CD4-positive, alpha-beta T cell treated with Interleukin-12 subunit alpha and Interleukin-12 subunit beta, for 1 hour (primary cell): ENCODE measurements at regions not wholly inside any gene's neighbourhood (a gene's known extent, or its start where the extent isn't known, plus 50 kb on each side); places are given as distances from the start of the nearest gene placed in this dataset.

Experiments
- DNase-seq: peaks from one replicate; pipeline ENCODE4 v3.0.0-alpha.2; 2020

DNA sequence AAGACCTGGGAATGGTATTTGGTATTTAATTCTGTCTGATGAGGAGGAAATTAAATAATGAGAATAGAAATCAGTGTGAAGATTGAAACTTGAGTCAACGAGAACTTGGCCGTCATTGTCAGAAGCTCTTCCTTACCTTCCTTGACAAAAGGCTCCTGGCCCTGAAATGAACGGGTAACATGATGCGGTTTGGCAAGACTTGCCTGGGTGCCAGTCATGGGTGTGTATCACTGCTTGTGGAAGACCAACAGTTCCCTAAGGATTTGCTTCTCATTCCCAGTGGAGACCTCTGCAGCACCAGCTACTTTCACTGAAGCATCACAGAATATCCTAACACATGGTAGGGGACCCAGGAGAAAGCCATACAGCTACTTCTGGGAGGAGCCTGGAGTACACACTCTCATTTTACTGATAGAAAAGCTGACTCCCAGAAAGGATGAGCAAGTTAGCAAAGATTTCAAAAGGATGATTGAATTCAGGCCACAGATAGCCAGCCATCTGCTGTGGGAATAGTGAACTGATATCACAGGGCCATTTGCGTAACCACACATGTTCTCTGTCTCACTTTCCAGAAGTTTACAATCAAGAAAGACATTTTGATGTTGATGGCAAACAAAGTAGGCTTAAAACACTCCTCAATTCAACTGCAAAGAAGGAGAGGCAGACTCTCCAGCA, 258.1 kb upstream of the SALL1 start:
- no peak for DNase-seq

DNA sequence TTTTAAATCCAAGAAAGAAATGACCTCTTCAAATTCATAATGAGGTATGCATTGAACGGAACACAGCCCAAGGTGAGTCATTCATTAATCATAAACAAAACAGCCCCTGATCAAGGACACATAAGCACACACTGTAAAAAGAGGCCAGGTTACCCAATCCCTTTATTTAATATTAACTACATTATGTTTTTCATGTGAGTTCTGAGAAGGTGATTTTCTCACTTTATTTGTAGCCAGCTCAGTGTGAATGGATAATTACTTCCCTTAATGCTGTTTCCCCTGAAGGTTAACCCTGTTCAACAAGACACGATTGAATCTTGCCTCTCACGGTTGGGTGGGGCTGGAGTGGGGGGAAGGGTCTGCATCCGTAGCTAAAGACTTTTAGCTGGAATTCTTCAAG, 257.3 kb upstream of the SALL1 start:
- DNase-seq, result no peak

DNA sequence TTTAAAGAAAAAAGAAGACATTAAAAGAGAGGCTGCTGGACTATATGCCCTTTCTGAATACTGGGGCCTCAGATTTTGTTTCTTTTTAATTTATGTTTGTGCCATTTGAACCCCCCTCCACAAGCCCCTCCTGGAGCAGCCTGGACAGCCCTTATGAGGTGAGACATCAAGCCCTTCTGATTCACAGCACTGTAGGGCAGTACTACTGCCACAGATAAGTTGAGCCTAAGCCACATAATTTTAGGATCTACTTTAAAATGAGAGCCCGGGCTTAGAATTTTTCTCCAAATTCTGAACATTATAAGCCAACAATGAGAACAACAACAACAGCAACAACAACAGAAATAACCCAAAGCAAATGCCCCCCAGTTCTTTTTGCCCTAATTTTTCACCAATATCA, 256.9 kb upstream of the SALL1 start:
- no peak for DNase-seq

DNA sequence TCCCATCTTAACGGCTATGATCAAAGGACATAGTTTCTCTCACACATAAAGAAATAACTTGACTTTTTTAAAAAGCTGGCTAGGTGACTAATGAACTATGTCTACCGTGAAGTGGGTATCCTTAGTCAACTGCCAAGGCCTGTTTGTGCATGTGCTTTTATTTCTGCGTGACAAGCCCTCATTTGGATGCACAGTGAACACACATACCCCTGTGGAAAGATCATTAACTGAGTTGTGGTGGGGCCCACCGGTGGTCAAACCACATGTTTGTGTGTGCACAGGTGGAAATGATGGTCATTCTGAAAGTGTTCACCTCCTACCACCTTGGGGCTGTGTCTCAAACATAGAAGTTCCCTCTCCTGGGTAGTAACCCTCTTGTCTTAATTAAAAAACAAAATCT, 256.1 kb upstream of the SALL1 start:
- no peak for DNase-seq

DNA sequence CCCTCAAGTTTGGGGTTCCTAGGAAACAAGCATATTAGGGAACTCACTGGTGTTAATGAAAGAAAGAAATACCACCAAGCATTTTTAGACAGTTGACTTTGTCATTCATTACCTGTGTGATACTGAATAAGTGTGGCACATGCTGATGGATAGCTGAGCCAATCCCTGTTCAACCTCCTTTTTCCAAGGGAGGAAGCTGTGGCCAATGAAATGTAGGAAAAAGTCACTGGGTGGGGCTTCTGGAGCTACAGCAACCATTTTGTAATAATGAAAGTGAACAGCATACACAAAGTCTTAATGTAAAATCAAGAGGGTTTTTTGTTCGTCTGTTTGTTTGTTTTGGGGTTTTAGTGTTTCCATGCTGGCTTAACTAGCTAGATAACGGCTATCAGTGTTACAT, 254.3 kb upstream of the SALL1 start:
- no peak for DNase-seq

DNA sequence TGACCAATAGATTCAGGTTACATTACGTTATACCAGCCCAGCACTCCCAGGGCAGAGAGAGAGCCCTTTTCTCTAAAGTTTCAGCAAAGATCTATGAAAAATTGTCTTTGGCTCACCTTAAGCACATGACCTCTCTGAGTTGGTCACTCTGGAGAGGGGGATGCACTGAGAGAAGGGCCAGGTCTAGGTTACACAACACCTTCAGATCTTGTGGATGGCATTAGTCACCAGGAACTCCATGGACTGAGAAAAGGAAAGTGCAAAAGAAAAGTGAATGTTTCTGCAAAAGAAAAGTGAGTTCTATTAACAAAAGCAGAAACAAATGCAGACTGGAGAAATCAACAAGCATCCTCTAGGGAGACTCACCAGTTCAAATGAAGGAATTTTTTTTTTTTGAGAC, 253.3 kb upstream of the SALL1 start:
- DNase-seq, result no peak

DNA sequence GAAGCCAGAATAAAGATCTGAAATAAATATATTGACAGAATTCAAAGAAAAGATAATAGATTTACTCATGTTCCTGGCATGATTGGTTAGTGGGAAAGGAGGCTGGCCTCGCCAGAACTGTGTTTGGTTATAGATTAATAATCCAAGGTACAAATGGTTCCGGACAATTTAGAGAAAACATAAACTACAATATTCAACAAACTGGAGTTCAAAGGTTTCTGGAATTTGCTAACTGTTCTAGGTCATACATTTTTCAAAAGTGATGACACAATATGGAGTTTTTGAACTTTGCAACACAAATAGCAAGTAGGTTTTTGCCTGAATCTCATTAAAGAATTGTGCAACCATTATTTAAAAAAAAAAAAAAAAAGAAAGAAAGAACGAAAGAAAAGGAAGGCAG, 251.7 kb upstream of the SALL1 start:
- DNase-seq, result no peak

DNA sequence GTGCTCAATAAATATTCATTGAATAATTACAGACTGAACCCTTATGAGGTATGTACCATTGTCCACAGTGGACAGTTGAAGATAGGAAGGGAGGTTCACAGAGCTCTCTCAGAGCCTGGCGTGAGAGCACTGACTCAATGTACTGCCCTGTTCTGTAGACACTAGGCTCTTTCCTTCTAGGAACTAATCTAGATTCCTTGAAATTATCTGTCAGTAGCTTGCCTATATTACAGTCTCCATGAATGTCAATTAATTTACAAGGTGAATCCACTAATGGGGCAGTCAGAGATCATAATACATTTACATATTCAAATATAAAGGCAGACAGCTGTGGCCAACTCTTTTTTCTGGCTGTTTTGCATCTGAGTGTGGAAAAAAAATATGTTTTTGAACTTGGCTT, 251.2 kb upstream of the SALL1 start:
- no peak for DNase-seq

DNA sequence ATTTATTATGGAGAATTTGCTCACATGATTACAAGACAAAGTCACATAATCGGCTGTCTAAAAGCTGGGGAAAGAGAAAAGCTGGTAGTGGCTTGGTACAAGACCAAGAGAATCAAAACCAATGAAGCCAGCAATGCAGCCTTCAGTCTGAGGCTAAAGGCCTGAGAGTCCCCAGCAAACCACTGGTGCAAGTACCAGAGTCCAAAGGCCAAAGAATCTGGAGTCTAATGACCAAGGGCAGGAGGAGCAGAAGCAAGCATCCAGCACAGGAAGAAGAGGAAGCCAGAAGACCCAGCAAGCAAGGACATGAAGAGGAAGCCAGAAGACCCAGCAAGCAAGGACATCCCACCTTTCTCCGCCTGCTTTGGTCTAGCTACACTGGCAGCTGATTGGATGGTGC, 250.6 kb upstream of the SALL1 start:
- no peak for DNase-seq

DNA sequence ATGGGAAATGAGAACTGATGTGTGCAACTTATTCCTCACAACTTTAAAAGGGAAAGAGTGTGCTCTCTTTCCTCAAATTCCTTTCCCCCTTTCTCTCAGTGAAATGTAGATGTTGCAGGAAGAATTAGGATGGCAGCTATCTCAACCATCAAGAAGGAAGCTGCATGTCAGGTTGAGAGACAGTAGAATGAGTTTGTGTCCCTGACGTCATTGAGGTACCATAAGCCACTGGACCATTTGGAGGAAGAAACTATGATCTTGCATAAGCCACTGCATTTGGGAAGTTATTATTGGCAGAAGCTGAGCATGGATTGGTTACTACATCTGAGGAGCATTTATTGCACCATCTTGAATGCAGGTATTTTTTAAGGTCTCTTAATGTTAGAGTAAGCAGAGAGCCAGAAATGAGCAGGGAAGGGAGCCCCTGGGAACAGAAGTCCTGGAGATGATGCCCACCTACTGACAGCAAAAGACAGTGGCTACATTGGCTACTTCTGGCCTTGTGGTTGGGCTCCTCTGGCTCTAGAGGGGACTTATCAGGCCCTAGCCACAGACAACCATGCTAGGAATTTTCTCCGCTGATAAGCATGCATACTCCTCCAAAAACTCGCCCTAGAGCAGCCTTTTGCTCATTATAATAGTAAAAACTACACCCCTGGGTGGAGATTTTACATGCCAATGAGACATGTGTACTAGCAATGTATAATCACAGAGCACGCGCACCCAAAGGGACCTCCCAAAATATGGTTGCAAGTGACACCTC, 249.0 kb upstream of the SALL1 start:
- DNase-seq, result no peak

DNA sequence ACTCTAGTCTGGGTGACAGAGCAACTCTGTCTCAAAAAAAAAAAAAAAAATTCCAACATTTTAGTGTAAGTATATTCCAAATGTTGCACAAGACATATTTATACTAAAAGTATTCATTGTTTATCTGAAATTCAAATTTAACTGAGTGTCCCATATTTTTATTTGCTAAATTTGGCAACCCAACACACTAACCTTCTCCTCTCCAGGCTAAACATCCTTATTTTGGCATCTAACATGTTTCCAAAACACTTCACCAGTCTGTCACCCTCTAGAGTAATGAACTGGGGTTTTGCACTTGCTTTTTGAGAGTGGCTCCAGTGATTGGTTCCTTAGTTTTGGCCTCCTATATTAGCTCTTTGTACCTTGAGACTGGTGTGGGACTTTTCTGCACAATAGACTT, 243.4 kb upstream of the SALL1 start:
- no peak for DNase-seq

DNA sequence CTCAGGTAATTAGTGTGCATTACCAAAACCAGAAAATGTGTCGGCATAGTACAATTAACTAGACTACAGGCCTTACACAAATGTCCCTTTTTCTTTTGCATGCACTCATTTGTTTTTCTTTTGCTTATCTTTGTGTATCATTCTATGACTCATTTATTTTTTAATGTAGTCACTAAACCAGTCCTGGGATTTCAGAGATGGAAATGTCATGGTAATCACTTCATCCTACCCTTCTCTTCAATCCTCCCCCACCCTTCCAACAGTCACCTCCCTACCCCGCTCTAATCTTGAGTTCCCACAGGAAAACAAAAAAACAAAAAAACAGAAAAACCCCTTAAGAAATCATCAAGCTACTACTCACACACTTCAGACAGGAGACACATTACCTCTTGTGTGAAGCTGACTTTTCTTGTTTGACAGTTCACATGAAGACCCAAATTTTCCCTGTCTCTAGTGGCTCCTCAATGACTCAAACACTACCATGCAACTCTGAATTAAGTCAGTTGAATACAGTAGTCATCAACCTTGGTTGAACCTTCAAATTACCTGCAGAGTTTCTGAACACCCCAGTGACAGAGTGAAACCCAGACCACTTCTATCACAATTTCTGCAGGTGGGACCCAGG, 242.4 kb upstream of the SALL1 start:
- DNase-seq, result no peak

DNA sequence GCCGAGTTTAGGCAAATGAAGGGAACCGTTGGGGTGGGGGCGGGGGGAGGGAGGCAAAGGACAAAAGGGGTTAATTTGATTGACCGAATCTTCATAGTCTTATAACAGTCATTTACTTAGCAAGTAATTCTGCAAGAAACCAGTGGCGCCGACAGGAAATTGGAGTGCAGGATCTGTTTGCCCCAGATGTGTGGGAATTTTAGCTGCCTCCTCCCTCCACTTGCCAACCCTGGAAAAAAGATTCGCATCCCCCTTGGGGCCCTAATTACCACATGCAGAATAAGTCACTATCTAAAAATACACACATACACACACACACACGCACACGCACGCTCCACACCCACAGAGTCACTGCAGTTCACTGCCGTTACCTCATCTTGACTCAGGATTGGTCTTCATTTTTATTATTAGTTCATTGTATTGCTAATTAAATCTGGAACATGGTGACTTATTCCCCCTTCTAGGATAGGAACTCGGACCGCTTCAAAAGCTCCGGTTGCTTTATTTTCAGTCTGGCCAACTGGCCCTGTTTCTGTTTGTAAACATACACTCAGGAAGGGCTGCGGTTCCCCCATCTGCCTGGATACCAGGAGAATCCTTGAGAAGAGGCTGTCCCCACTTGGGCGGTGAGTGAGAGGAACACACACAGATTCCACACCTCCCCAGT, 241.6 kb upstream of the SALL1 start:
- no peak for DNase-seq

DNA sequence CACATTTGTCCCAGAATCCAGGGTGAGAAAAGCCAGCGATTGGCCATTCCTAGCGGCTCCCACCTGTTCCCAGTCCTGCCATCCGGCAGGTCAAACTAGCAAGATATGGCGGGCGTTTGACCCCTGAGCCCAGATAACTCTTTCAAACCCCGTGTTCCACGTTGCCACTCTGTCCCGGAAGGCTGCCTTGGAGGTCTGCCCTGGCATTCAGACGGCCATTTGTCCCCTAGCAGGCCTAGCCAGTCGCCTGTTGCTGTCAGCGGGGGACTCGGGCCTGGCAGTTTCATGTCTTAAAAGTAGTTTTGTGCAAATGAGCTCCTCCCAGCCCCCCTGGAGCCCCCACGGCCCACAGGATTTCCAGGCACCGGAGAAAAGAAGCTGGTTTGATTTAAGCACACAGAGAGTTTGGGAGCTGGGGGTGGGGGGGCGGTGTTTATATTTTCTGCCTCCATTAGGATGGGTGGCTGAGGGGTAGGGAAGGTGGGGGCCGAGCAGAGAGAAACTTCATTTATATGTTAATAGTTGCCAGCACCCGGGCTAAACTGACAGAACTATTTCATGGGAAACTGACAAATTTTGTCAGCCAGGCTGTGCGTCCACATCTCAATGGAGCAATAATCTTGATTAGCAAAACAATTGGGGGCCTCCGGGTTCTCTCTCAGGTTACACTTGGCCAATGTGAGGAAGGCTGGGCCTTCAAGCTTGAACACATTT, 240.9 kb upstream of the SALL1 start:
- DNase-seq, result no peak

DNA sequence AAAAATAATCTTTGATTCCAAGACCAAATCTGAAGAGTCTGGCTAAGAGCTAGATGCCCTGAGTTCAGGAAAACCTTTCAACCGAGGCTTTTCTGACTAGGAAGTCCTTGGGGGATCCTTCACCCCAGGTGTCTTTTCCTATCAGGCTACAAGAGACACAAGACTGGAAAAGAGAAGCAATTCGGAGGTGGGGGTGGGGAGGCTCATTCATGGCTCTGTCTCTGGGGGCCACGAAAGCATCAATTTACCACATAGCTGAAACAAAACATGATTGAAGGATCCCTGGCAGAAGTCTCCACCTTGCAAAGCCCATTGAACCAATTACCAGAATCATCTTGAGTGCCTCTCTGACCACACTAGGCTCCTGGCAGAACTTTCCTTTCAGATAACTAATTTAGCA, 239.8 kb upstream of the SALL1 start:
- DNase-seq, result no peak

DNA sequence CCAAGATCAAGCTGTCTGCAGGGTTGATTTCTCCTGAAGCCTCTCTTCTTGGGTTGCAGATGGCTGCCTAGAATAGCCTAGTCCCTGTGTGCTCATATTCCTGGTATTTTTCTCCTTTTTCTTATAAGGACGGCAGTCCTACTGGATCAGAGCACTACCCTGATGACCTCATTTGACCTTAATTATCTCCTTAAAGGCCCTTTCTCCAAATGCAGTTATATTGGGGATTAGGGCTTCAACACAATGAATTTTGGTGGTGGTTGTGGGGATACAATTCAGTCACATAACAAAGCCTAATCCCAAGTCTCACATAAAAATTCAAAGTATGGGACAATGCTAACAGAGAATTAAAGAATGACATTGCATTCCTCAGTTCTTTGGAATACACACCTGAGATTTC, 238.8 kb upstream of the SALL1 start:
- DNase-seq, result no peak

DNA sequence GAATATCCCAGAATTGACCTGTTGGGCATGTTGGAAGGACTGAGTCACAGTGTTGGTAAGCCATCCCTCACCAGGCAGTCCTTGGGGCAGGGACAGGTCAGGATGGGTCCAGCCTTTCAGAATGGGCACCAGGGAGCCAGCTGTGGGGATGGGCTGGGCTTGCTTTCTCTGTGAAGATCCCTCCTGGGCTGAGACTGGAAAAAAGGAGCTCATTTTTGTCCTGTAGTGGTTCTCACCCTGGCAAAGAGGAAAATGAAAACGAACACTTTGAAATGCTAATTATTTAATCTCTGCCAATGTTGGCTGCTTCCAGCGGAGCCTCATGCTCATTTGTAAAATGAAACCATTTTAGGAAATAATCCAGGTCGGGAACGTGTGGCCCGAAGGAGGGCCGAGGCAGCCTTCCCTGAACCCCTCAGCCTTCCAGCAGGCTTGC, 237.5 kb upstream of the SALL1 start:
- no peak for DNase-seq

DNA sequence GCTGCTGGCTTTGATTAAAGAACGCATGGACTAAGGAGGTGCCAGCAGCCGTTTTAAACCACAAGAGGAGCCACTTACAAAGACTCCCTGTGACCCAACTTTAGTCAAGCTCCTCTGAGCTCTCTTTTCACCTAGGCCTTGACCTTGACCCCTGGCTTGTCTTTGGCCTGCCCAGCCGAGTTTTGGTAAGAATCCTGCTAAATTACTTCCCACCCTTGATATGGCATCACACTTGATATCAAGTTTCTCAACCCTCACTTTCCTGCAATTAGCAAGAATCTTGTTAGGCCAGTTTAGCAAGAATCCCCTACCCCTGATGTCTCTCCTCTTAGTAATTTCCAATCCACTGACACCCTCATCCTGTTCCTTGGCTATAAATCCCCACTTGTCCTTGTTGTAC, 232.8 kb upstream of the SALL1 start:
- no peak for DNase-seq

DNA sequence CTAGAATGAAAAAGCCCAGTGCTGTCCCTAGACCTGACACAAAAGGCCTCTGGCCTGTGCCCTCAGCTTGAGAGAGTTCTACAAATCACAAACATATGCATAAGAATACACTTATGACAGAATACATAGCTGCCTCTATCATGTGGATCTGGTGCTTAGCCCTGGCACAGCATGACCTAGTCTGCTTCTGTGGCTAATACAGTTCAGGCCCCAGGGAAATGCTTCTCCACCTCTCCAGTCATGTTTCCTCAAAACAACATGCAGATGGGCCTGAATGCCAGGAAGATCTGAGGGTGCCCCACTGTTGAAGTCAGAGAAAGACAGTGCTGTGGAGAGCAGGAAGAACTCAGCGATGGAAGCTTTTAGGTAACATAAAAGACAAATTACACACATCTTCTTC, 231.9 kb upstream of the SALL1 start:
- no peak for DNase-seq

DNA sequence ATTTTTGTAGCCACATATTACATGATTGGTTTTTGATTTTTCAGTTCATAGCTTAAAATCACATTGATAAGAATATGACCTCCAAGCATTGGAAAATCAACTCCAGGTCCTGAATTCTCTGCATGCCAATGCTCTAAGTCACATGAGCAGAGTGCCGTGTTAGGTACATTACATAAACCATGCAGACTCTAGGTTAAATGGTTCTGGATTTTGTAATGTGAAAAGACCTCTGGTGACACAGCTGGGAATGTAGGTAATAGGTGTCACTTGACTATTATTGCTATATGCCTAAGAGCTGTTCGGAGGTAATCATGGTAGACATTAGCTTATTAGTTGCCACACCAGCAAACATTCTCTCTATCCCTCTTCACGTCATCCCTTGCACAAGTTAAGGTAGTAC, 231.1 kb upstream of the SALL1 start:
- DNase-seq, result no peak

DNA sequence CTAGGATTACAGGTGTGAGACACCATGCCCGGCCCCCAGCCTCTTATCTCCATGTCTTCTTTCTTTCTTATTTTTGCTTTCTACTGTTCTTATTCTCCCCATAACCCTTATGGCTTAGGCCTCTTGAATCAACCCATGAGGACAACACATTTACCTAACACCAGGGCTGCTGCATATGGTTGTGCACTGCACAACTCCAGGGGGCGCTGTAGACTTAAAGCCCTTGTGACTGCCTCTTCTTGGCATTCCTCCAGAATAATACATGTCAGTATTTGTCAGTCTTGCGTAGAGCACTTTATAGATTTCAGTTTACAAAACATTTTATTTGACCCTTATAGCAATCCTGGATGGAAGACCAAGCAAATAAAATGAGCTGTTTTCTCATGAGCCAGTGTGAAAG, 225.0 kb upstream of the SALL1 start:
- DNase-seq, result no peak

DNA sequence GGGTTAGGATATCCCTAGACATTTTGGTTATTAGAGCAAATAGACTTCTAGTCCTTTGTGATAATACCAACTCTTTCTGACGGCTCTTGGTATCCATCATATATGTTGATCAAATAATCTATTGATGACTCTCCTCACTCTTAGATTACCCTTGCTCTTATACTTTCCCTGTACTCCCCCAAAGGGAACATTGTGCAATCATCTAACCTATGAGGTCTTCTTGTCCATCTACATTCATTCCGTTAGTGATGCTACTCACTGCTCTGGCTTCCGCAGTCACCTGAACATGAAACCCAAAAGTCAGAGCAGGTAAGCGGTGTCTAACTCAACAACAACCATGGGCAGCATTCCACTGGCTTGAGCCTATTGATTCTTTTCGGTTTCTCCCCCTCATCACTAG, 223.7 kb upstream of the SALL1 start:
- DNase-seq, result no peak

DNA sequence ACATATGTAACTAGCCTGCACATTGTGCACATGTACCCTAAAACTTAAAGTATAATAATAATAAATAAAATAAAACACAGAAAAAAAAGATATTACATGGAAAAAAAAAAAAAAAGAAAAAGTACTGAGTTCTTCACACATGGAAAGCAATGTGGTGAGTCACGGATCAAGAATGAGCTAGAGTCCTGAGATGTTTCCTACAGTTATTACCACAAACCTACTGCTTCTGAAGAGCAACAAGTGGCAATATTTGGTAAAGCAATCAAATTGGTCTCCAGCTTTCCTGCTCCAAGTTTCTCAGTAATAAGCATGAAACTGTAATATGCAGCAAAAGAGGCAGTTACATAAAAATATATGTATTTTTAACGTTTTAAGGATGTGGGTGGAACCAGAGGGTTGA, 223.3 kb upstream of the SALL1 start:
- no peak for DNase-seq
